C4-2B (cell line): ENCODE measurements at regions not wholly inside any gene's neighbourhood (a gene's known extent, or its start where the extent isn't known, plus 50 kb on each side); places are given as distances from the start of the nearest gene placed in this dataset.
"Not testable (repeated sequence)": the region's sequence is repeated elsewhere in the genome, so short reads cannot be mapped to it uniquely, and the experiment has no call there.

Experiments used
- H3K27ac ChIP-seq: fragments of 450-650 bp; 2 replicates; pipeline ENCODE4 v1.5.1; 2017
- CTCF ChIP-seq: fragments of 450-650 bp; conservative IDR thresholded peaks from 2 replicates; pipeline ENCODE4 v1.5.1; 2017; ENCODE audit warnings: mild to moderate bottlenecking
- ZFX ChIP-seq: fragments of 450-650 bp; IDR thresholded peaks from 2 replicates; pipeline ENCODE4 v1.6.1; 2017

GRCh38 chr2:82198809-82199492 lies 1894.4 kb upstream of the LRRTM1 start:
- H3K27ac ChIP-seq = no peak overlapping the region
- TF ChIP-seq CTCF = no peak
- TF ChIP-seq ZFX = no peak

- H3K27ac ChIP-seq = no peak overlapping the region
- no peak for TF ChIP-seq CTCF
- no peak for TF ChIP-seq ZFX
Observed at GRCh38 chr2:82182270-82182669, 1877.7 kb upstream of the LRRTM1 start.

- H3K27ac ChIP-seq = not testable (repeated sequence)
Observed at GRCh38 chr2:82175210-82175609, 1870.7 kb upstream of the LRRTM1 start.

- no peak overlapping the region for H3K27ac ChIP-seq
- TF ChIP-seq ZFX (no peak), CTCF (no peak)
Observed at GRCh38 chr2:82172483-82172882, 1867.9 kb upstream of the LRRTM1 start.

- no peak overlapping the region for H3K27ac ChIP-seq
- TF ChIP-seq CTCF (no peak), ZFX (no peak)
Observed at GRCh38 chr2:82169379-82169778, 1864.8 kb upstream of the LRRTM1 start.

- TF ChIP-seq CTCF = no peak
- TF ChIP-seq ZFX = no peak
- no peak overlapping the region for H3K27ac ChIP-seq
Observed at GRCh38 chr2:82165377-82165776, 1860.8 kb upstream of the LRRTM1 start.

- TF ChIP-seq ZFX (no peak), CTCF (no peak)
- H3K27ac ChIP-seq = no peak overlapping the region
Observed at GRCh38 chr2:82158150-82158549, 1853.6 kb upstream of the LRRTM1 start.

GRCh38 chr2:82155469-82155868 lies 1850.9 kb upstream of the LRRTM1 start:
- no peak for TF ChIP-seq CTCF
- TF ChIP-seq ZFX = no peak

More at GRCh38 chr2:82155469-82155868, 1850.9 kb upstream of the LRRTM1 start:
- H3K27ac ChIP-seq = no peak overlapping the region
